H1 (cell line): ENCODE measurements at regions not wholly inside any gene's neighbourhood (a gene's known extent, or its start where the extent isn't known, plus 50 kb on each side); places are given as distances from the start of the nearest gene placed in this dataset.

ENCODE experiments used
- BACH1 ChIP-seq: IDR thresholded peaks from 2 replicates; pipeline ENCODE4 v1.6.1; 2012; ENCODE audit warnings: low read length, improper control_type of control experiment
- CHD1 ChIP-seq: IDR thresholded peaks from 2 replicates; pipeline ENCODE4 v1.6.1; 2012; ENCODE audit warnings: low read depth, low read length, improper control_type of control experiment
- CTCF ChIP-seq, 3 experiments: IDR thresholded peaks; 1 replicate in 2 of 3; 2 replicates in 1 of 3; pipeline versions ENCODE4 v1.5.1 to v1.6.1; 2011; ENCODE audit warnings: low read length in 3 of 3, mild to moderate bottlenecking in 3 of 3, inconsistent platforms in 2 of 3, low read depth in 1 of 3, moderate library complexity in 1 of 3; ENCODE audit not compliant: insufficient read depth in 1 of 3; ENCODE audit errors: control extremely low read depth in 1 of 3
- HDAC6 ChIP-seq: IDR thresholded peaks from one replicate; pipeline ENCODE4 v1.7.1; 2012; ENCODE audit warnings: low read depth, mild to moderate bottlenecking, inconsistent platforms, low read length, moderate library complexity
- SIRT6 ChIP-seq: IDR thresholded peaks from one replicate; pipeline ENCODE4 v1.7.1; 2012; ENCODE audit warnings: low read length, inconsistent platforms
- TAF1 ChIP-seq: IDR thresholded peaks from 2 replicates; pipeline ENCODE4 v1.6.1; 2011; ENCODE audit warnings: mild to moderate bottlenecking, low read depth, low read length
- TBP ChIP-seq: IDR thresholded peaks from 2 replicates; pipeline ENCODE4 v1.6.1; 2011; ENCODE audit warnings: low read depth, low read length, improper control_type of control experiment
- TCF12 ChIP-seq: IDR thresholded peaks from 2 replicates; pipeline ENCODE4 v1.6.1; 2011; ENCODE audit warnings: low read depth, mild to moderate bottlenecking, low read length

GRCh38 chr22:22788460-22789037 lies 99.1 kb upstream of the IGLL5 start (continued):
- TF ChIP-seq TCF12 (no peak), HDAC6 (no peak), BACH1 (no peak), TBP (no peak), CHD1 (no peak), TAF1 (no peak), SIRT6 (no peak), CTCF (IDR thresholded peaks at IDR 0.05; ENCODE audit: control extremely low read depth in 1 of 3, insufficient read depth in 1 of 3, low read depth in 1 of 3, low read length in 3 of 3) (no peak)
- TF ChIP-seq, all 59 proteins: peak for 0
